HG02973 (cell line): ENCODE measurements at regions not wholly inside any gene's neighbourhood (a gene's known extent, or its start where the extent isn't known, plus 50 kb on each side); places are given as distances from the start of the nearest gene placed in this dataset.
A peak's percentile ranks its signal among the peaks of the same experiment; 100 is the strongest.

ENCODE experiments used
- ATAC-seq: cut with Tn5 transposase; IDR thresholded peaks from one replicate; pipeline ENCODE4 v1.9.1; 2021; ENCODE audit warnings: moderate library complexity; ENCODE audit not compliant: unreplicated experiment

DNA sequence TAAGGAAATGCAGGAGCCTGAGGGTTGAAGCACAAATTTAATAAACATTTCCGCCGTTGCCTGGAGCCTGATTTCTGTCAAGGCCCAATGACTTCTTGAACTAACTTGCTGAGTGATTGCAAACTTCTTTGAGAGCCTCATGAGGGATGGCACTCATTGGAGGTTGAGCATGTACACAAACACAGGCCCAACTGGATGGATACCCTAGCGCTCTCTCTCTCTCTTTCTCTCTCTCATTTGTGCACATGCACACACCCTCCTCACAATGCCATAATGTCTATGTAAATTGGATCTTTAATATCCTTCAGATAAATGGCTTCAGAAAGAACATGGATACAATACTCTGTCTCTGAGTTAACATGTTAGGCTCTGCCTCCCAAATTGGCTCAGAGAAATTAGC, 597.7 kb upstream of the CADM1 start:
- no peak for ATAC-seq

DNA sequence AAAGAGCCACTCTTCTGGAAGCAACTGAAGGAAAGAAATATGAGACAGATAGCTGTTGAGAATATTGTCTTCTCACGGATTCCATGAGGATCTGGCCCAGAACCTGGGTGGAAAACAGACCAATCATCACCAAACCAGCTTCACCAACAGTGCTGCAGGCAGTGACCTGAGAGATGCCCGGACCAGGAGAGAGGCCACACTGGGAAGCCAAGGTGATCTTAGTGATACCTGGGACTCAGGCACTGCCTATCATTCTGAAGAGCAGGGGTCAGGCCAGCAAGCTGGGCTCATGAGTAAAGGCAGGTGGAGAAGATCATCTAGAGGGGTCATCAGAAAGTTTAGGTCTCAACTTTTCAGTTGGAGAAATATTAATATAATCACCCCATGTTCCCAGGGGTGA, 595.8 kb upstream of the CADM1 start:
- no peak for ATAC-seq

- ATAC-seq = no peak
These were observed 595.3 kb upstream of the CADM1 start for GRCh38 chr11:116099541-116099940.

GRCh38 chr11:116096272-116096995, 592.2 kb upstream of the CADM1 start:
- no peak for ATAC-seq

- ATAC-seq = no peak
These were observed 589.5 kb upstream of the CADM1 start for GRCh38 chr11:116093481-116094270.

DNA sequence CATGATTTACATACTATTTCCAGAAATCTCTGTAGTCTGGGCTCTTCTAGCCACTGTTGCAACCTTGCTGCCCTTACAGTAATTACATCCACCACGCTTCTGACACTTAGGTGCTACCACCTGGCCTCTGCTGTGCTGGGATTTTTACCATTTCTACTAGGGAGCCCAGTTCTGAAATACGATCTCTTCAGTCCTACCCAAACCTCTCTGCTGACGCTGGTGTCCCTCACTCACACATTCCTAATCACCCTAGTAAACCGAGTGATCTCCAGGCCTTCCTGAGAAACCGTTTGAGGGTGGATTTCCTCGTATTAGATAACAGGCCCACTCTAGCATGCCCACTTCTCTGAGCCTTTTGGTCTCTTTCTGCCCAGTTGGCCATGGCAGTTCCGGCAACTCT, 588.9 kb upstream of the CADM1 start:
- ATAC-seq = no peak

DNA sequence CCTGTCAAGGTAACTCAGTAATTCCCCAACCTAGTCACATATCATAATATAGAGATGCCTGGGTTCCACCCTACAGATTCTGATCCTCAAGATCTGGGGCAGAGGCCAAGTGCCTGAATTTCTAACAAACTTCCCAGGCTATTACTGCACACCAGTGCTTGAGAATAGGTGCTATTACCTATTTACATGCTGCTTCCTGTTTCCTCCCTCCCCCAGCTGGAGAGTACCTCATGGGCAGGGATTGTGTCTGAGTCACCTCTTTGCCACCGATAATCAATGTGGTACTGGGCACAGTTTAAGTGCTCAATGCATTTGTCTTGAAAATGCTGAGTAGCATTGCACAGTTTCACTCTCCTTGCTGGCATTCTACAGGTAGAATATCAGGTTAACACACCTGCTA, 582.2 kb upstream of the CADM1 start:
- ATAC-seq = no peak

DNA sequence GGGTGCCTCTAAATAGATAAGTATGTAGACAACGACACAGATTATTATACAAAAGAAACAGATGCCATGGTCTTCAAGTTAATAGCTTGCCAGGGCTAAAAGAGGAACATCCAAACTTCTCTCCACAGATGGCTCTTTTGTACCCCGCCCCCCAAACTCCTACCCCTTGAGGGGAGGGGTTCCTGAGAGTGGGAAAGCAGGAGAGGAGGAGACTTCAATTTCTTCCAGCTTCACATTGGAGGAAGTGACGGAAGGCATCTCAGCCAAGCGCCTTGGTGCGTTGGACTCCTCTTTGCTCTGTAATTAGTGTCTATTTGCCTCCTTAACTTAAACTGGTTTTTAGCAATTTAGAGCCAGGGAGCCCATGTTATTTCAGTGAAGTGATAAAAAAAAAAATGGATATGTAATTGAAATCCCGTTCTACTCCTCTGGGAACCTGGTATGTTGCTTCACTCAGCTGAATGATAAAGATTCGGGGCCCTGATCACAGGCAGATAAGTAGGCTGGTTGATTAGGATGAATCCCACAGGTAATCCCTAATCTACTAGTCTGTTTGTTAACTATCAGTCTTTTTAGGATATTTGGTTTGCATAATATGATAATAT, 580.9 kb upstream of the CADM1 start:
- ATAC-seq = no peak

DNA sequence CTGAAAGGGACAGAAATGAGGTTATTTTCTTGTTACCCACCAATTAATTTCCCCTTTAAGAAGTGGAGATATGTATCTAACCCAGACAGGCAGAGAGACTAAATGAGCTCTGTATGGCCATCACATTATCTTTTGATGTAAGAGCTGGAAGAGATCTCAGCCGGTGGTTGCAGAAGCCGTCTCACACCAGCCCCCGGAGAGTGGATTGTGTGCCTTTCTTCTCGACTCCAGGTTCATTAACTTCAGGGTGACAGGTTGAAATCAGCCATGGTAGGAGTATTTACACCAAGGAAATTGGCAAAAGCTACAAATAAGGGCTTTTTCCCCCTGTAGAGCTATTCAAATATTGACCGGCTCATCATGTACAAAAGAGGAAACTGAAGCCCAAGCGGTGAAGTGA, 580.3 kb upstream of the CADM1 start:
- ATAC-seq = no peak

DNA sequence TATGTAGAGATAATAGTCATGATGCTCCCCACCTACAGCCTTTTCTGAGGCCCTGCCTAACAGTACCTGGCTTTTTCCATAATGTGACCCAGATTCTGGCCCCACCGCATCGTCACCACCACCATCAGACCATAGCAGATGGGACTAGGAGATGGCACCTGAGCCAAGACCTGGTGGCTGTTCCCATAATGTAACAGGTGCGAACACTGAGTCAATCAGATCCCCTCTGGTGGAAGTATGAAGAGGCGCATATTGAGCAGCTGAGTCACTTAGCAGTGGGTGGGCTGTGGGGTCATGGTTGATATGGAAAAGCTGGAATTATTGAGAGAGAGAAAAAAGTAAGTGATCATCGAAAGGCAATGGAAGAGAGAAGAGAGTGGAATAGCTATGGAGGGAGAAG, 578.0 kb upstream of the CADM1 start:
- no peak for ATAC-seq

DNA sequence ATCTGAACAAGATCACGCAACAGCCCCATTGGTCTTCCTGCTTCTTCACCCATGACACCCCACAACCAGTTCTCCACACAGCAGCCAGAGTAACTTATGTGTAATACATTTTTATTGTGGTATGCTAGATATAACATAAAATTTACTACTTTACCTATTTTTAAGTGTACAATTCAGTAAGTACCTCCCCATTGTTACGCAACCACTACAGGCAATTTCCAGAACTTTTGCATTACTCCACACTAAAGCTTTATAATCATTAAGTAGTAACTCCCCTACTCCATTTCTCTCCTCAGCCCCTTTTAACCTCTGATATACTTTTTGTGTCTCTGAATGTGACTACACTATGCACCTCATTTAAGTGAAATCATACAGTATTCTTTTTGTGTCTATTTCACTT, 575.4 kb upstream of the CADM1 start:
- no peak for ATAC-seq

DNA sequence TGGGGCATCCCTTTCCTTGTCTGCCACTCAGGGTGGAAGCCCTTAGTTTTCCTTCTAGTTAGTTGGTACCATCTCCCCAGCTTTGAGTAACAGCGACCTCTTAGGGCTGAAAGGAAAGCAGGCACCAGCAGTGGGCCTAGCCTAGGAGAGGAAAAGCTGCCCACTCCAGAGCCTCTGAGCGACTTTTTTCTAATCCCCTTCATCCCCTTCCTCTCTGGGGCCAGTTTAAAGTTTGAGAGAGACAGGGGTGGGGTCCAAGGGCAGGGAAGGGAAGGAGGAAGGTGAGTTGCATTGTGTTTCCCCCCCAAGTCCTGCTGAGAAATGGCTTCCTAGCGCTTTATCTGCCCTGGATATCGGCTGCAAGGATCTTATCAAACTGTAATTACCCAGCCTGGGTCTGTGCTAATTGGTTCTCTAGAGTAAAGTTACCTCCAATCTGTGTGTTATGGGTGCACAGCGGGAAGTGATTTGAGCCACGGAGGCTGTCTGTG, 573.9 kb upstream of the CADM1 start:
- no peak for ATAC-seq

DNA sequence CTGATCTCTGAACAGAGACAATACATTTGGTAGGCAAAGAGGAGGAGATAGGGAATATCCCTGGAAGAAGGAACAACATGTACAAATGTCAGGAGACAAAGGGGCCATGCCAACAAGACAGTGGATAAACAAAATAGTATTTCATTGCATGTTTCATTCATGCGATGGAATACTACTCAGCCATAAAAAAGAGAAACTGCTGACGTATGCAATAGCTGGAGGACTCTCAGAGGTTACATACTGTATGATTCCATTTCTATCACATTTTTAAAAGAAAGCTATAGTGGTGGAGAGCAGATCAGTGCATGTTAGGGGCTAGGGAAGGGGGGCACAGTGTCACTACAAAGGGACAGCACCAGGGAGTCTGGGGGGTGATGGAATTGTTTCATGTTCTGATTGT, 572.9 kb upstream of the CADM1 start:
- no peak for ATAC-seq

- peak; percentile 87 for ATAC-seq
These were observed 569.9 kb upstream of the CADM1 start for GRCh38 chr11:116073854-116074837.

GRCh38 chr11:116072601-116073410, 568.6 kb upstream of the CADM1 start:
- ATAC-seq = no peak

DNA sequence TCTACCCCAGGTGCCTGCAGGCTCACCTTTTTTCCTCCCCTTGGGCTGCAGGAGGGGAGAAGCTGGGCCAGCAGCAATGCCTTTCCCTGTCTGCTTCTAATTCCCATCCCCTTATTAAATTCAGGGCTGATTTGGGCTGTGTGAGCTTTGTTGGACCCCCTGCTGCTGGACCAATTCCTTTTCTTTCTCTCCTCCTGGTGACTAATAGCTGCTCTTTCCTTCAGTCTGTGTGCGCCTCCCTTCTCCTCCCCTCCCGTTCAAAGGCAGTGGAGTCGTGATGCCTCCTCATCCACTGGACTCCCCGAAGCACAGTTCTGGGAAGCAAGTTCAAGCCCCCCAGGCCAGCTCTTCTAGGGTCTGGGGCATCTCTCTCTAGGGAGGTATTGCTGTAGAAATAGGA, 567.9 kb upstream of the CADM1 start:
- ATAC-seq = no peak

DNA sequence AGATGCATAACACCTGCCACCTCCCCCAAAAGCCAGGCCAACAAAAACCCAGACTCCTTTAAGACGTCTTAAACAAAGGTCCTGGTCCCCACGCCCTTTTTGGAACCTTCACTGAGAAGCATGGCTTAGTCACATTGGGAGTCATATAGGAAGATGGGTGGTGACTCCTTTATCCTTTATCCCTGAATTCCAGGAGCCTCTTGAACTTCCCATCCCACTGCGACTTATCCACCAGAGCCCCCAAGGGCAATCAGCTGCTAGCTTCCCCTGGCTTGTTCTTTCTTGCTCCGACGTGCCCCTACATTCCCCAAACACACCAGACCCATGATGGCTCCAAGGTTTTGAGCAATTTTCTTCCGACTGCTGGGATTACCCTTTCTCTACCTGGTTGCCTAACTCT, 567.0 kb upstream of the CADM1 start:
- ATAC-seq = no peak

GRCh38 chr11:116070520-116070919, 566.3 kb upstream of the CADM1 start:
- no peak for ATAC-seq

DNA sequence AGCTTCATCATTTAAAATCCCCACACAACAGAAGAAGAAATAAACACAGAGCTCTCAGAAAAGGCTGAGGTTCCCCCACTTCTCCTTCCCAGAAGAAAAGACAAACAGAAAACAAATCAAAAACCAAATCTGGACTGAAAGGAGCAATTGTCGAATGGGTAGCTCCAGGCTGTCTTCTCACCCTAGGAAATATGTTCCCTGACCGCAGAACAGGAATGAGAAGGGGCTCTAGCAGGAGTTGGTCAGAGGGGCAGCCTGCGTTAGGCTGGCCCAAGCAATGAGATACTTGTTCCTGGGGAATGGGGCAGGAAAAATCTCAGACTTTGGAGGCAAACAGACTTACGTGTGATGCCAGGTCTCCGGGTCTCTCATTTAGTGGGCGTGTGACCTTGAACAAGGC, 562.6 kb upstream of the CADM1 start:
- no peak for ATAC-seq

GRCh38 chr11:116065986-116066385, 561.8 kb upstream of the CADM1 start:
- ATAC-seq = no peak
